Colonic mucosa (tissue), 4 donors: ENCODE measurements at regions not wholly inside any gene's neighbourhood (a gene's known extent, or its start where the extent isn't known, plus 50 kb on each side); places are given as distances from the start of the nearest gene placed in this dataset.

Experiments
- DNase-seq: peaks from one replicate; pipeline ENCODE4 v3.0.0-alpha.2; 2020
- H3K27ac ChIP-seq: fragments of 200-600 bp; one replicate; pipeline ENCODE4 v1.8.0; 2021
- H3K27me3 ChIP-seq: fragments of 200-600 bp; one replicate; pipeline ENCODE4 v1.8.0; 2021
- H3K36me3 ChIP-seq: fragments of 200-600 bp; one replicate; pipeline ENCODE4 v1.8.0; 2021
- H3K4me1 ChIP-seq: fragments of 200-600 bp; one replicate; pipeline ENCODE4 v1.8.0; 2021; ENCODE audit warnings: mild to moderate bottlenecking
- H3K4me3 ChIP-seq: fragments of 200-600 bp; one replicate; pipeline ENCODE4 v1.8.0; 2021
- H3K9ac ChIP-seq, 2 donors: one replicate each; pipeline ENCODE4 v1.7.0; 2013; ENCODE audit warnings: control low read depth in 2 of 2, low read depth in 2 of 2, low read length in 2 of 2
- H3K9me3 ChIP-seq: fragments of 200-600 bp; one replicate; pipeline ENCODE4 v1.8.0; 2021
- intact Hi-C: fragments of 100-400 bp; cut with DNase I; formaldehyde crosslinking; loops from one replicate; pipeline ENCODE4 v1.14.1; 2022
- TF ChIP-seq, protein P1 (sequence below): fragments of 200-600 bp; IDR thresholded peaks from one replicate; pipeline ENCODE4 v1.8.0; 2022; ENCODE audit warnings: antibody characterized with exemption, mild to moderate bottlenecking
- donor health status: healthy.
- donor health status: DM: no; HTN: no; CAD: no.
- donor health status: DM: no; HTN: no; CAD: no.

DNA sequence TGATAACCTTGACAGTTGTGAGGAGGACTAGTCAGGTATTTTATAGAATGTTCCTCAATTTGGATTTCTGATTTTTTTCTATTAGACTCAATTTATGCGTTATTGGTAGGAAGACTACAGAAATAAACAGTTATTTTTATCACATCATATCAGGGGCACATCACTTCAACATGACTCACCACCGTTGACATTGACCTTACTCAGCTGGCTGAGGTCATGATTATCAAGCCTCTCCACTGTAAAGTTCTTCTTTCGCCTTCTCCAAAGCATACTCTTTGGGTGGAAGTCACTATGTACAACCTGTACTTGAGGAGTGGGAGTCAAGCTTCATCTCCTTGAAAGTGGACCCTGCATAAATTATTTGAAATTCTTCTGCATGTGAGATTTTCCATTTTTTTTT is 194.3 kb upstream of the IGFBP3 start:
- TF ChIP-seq, protein P1, sequence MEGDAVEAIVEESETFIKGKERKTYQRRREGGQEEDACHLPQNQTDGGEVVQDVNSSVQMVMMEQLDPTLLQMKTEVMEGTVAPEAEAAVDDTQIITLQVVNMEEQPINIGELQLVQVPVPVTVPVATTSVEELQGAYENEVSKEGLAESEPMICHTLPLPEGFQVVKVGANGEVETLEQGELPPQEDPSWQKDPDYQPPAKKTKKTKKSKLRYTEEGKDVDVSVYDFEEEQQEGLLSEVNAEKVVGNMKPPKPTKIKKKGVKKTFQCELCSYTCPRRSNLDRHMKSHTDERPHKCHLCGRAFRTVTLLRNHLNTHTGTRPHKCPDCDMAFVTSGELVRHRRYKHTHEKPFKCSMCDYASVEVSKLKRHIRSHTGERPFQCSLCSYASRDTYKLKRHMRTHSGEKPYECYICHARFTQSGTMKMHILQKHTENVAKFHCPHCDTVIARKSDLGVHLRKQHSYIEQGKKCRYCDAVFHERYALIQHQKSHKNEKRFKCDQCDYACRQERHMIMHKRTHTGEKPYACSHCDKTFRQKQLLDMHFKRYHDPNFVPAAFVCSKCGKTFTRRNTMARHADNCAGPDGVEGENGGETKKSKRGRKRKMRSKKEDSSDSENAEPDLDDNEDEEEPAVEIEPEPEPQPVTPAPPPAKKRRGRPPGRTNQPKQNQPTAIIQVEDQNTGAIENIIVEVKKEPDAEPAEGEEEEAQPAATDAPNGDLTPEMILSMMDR, result no peak
- H3K4me1 ChIP-seq, result no peaks in the 10 kb centered on the region

DNA sequence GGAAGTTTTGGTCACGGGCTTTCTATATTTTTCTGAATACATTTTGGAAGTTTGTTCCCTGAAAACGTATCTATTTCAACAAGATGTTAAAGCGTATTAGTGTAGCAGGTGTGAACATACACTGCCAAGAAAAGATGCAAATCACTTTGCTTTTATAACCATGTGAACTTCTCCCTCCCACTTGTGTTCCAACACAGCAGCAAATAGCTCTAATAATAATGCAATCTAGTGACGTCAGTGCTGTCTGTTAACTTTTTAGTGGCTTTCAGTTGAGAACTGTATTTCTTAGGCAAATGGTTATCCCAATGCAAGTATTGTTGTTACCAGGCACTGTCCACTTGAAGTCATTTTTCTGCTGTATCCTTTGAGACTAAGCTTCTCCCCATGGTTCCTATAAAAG is 188.4 kb upstream of the IGFBP3 start:
- intact Hi-C loops, result no loop called here
- TF ChIP-seq, protein P1, result no peak
- H3K9me3 ChIP-seq, result no peaks in the 10 kb centered on the region

More for the DNA sequence above, 194.3 kb upstream of the IGFBP3 start:
- H3K36me3 ChIP-seq, result no peaks in the 10 kb centered on the region
- H3K9ac ChIP-seq, result no peak overlapping the region
- no peak for DNase-seq
- intact Hi-C loops, result no loop called here
- H3K27me3 ChIP-seq, result no peaks in the 10 kb centered on the region
- H3K27ac ChIP-seq, result no peak overlapping the region
- no peak overlapping the region for H3K4me3 ChIP-seq
- H3K9me3 ChIP-seq, result no peaks in the 10 kb centered on the region

DNA sequence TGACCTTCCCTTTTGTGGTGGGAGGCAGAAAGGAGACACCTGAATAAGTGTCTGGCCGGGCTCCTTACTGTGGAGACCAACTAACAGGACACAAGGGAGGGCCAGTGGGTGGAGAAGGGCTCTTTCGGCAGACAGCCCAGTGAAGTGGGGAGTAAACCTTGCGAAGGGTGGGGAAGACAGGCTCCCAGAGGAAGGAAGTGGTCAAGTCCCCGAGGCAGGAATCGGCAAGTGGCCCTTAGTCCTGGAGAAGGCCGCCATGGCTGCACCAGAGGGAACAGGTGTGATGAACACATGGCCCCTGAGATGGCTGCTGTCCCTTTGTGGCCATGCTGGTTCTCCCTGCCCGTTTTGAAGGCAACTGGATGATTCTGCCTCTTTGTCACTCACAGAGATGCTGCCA is 187.2 kb upstream of the IGFBP3 start:
- H3K4me3 ChIP-seq, result no peak overlapping the region
- no peaks in the 10 kb centered on the region for H3K4me1 ChIP-seq
- no peaks in the 10 kb centered on the region for H3K36me3 ChIP-seq
- H3K9ac ChIP-seq, result no peak overlapping the region
- H3K27me3 ChIP-seq, result no peaks in the 10 kb centered on the region
- TF ChIP-seq, protein P1, result no peak
- no peaks in the 10 kb centered on the region for H3K9me3 ChIP-seq
- intact Hi-C loops, result no loop called here
- DNase-seq, result no peak
- no peak overlapping the region for H3K27ac ChIP-seq

More for the DNA sequence above, 188.4 kb upstream of the IGFBP3 start:
- Histone ChIP-seq H3K9ac (no peak overlapping the region), H3K27ac (no peak overlapping the region), H3K4me3 (no peak overlapping the region), H3K36me3 (no peaks in the 10 kb centered on the region), H3K4me1 (no peaks in the 10 kb centered on the region), H3K27me3 (no peaks in the 10 kb centered on the region)
- DNase-seq, result no peak

DNA sequence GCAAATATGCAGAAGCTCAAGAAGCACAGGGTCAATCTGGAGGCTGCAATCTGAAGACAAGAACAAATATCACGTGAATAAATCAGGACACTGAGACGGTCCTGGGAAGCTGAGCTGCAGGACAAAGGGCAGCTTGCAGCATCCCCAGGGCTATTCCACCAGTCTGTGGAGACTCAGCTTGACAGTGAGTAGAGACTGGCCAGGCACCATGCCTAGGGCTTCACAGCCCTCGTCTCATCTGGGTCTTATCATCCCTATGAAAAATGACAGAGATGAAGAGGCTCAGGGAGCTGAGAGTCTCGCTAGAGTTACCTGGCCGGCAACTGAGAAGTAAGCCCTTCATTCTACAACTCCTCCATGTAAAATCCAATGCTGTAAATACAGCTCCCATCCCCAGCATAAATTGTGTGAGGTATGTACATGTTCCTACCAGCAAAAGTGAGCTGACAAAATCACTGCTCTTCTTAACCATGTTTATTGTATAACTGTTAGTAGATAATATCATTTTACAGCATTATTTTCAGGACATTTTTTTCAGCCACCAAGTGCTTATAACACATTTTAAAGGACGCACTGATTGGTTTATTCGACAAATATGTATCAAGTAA is 186.6 kb upstream of the IGFBP3 start:
- no peak for DNase-seq
- intact Hi-C loops, result no loop called here

DNA sequence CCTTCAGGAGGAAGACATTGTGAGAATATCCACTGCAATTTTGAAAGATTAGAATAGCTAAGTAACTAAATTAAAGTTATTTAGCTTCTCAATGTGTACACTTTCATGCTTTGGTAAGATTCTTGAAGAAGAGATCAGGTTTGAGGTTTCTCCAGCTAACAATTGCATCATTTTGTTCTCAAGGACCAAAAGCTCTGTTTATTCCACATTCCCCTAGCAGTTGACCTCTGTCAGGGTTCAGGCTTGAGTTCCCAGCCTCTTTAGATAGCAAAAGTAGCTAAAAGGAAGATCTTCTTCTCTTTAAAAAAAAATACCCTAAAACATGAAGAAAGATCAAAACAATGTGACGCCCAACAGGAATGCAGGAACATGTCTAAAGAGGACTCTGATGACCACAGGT is 179.4 kb upstream of the IGFBP3 start:
- no peak overlapping the region for H3K9ac ChIP-seq
- DNase-seq, result no peak
- TF ChIP-seq, protein P1, result no peak
- no peaks in the 10 kb centered on the region for H3K4me1 ChIP-seq
- H3K4me3 ChIP-seq, result no peak overlapping the region
- no peaks in the 10 kb centered on the region for H3K36me3 ChIP-seq
- intact Hi-C loops, result no loop called here
- no peaks in the 10 kb centered on the region for H3K27me3 ChIP-seq
- no peak overlapping the region for H3K27ac ChIP-seq
- no peaks in the 10 kb centered on the region for H3K9me3 ChIP-seq

More for the DNA sequence above, 186.6 kb upstream of the IGFBP3 start:
- no peak overlapping the region for H3K4me3 ChIP-seq
- H3K27ac ChIP-seq, result no peak overlapping the region
- H3K9ac ChIP-seq, result no peak overlapping the region
- H3K9me3 ChIP-seq, result no peaks in the 10 kb centered on the region
- TF ChIP-seq, protein P1, result no peak
- H3K4me1 ChIP-seq, result no peaks in the 10 kb centered on the region
- no peaks in the 10 kb centered on the region for H3K27me3 ChIP-seq
- H3K36me3 ChIP-seq, result no peaks in the 10 kb centered on the region
